CD4-positive, CD25-positive, alpha-beta regulatory T cell (primary cell): ENCODE measurements at regions not wholly inside any gene's neighbourhood (a gene's known extent, or its start where the extent isn't known, plus 50 kb on each side); places are given as distances from the start of the nearest gene placed in this dataset.
"Not testable (repeated sequence)": the region's sequence is repeated elsewhere in the genome, so short reads cannot be mapped to it uniquely, and the experiment has no call there.

ENCODE experiments used
- ATAC-seq, 2 donors: fragments of 150-1000 bp; cut with Tn5 transposase; one replicate each; pipeline ENCODE4 v1.10.0; 2021; ENCODE audit warnings: low read depth in 2 of 2, moderate number of reproducible peaks in 2 of 2, moderate library complexity in 1 of 2
- DNase-seq, 3 donors: peaks; one replicate each; pipeline versions ENCODE4 v3.0.0 to v3.0.0-alpha.2; 2012 to 2022; ENCODE audit warnings: mixed read lengths in 1 of 3
- H3K27ac ChIP-seq: one replicate; pipeline ENCODE4 v1.7.0; 2013; ENCODE audit warnings: mild to moderate bottlenecking, low read length; ENCODE audit not compliant: insufficient read depth, poor library complexity, severe bottlenecking
- H3K27me3 ChIP-seq: one replicate; pipeline ENCODE4 v1.7.0; 2013; ENCODE audit warnings: low read length; ENCODE audit not compliant: control insufficient read depth, insufficient read depth
- H3K36me3 ChIP-seq: one replicate; pipeline ENCODE4 v1.7.0; 2013; ENCODE audit warnings: mild to moderate bottlenecking, low read length, moderate library complexity; ENCODE audit not compliant: control insufficient read depth, insufficient read depth
- H3K4me1 ChIP-seq: 2 replicates; pipeline ENCODE4 v1.7.0; 2013; ENCODE audit warnings: mild to moderate bottlenecking, low read length; ENCODE audit not compliant: insufficient read depth, control insufficient read depth, poor library complexity, severe bottlenecking
- H3K4me3 ChIP-seq: one replicate; pipeline ENCODE4 v1.7.0; 2013; ENCODE audit warnings: low read depth, mild to moderate bottlenecking, low read length, moderate library complexity
- H3K9me3 ChIP-seq, 2 experiments: 1 replicate in 1 of 2; 2 replicates in 1 of 2; pipeline ENCODE4 v1.7.0; 2013; ENCODE audit warnings: low read length in 2 of 2, mild to moderate bottlenecking in 1 of 2, moderate library complexity in 1 of 2; ENCODE audit not compliant: control insufficient read depth in 2 of 2
- H3K27ac Mint-ChIP-seq, 3 donors: one replicate each; pipeline ENCODE4 v1.8.0; 2020 to 2022; ENCODE audit warnings: mild to moderate bottlenecking in 3 of 3, mixed read lengths in 3 of 3, moderate library complexity in 2 of 3
- H3K27me3 Mint-ChIP-seq: one replicate; pipeline ENCODE4 v1.8.0; 2022; ENCODE audit warnings: mild to moderate bottlenecking, mixed read lengths
- H3K36me3 Mint-ChIP-seq: one replicate; pipeline ENCODE4 v1.8.0; 2020; ENCODE audit warnings: mixed read lengths
- H3K4me1 Mint-ChIP-seq, 4 donors: one replicate each; pipeline ENCODE4 v1.8.0; 2020 to 2022; ENCODE audit warnings: mixed read lengths in 4 of 4, mild to moderate bottlenecking in 1 of 4
- H3K4me3 Mint-ChIP-seq, 4 donors: one replicate each; pipeline ENCODE4 v1.8.0; 2020 to 2022; ENCODE audit warnings: mild to moderate bottlenecking in 4 of 4, mixed read lengths in 4 of 4, moderate library complexity in 3 of 4
- H3K9me3 Mint-ChIP-seq, 7 donors: one replicate each; pipeline ENCODE4 v1.8.0; 2020 to 2022; ENCODE audit warnings: mixed read lengths in 7 of 7, mild to moderate bottlenecking in 3 of 7, moderate library complexity in 2 of 7

- not testable (repeated sequence) for ATAC-seq, H3K4me1 Mint-ChIP-seq, H3K4me1 ChIP-seq, H3K27me3 Mint-ChIP-seq, H3K27me3 ChIP-seq, H3K27ac ChIP-seq, DNase-seq, H3K9me3 ChIP-seq, H3K4me3 Mint-ChIP-seq, H3K27ac Mint-ChIP-seq, H3K36me3 ChIP-seq, H3K4me3 ChIP-seq, H3K36me3 Mint-ChIP-seq
- H3K9me3 Mint-ChIP-seq: peaks cover 0 to 16% (median 5%) of the 10 kb centered on the region in 7 donors
Measured at GRCh38 chr3:13995216-13995615, 115.3 kb upstream of the WNT7A start.

- not testable (repeated sequence) for H3K4me3 Mint-ChIP-seq, H3K4me1 ChIP-seq, H3K27me3 ChIP-seq, DNase-seq, H3K4me3 ChIP-seq, H3K27me3 Mint-ChIP-seq, H3K9me3 ChIP-seq, H3K27ac ChIP-seq, H3K4me1 Mint-ChIP-seq, ATAC-seq, H3K36me3 Mint-ChIP-seq, H3K27ac Mint-ChIP-seq, H3K36me3 ChIP-seq
- H3K9me3 Mint-ChIP-seq: peaks cover 0 to 35% (median 12%) of the 10 kb centered on the region in 7 donors
Measured at GRCh38 chr3:13988925-13989324, 109.1 kb upstream of the WNT7A start.

GRCh38 chr3:13976469-13976868 is 96.6 kb upstream of the WNT7A start:
- Mint-ChIP-seq H3K9me3 (peaks cover 0 to 32% (median 9%) of the 10 kb centered on the region in 7 donors), H3K36me3 (peaks cover 3% of the 10 kb centered on the region)
- H3K27ac ChIP-seq: no peak overlapping the region

DNA sequence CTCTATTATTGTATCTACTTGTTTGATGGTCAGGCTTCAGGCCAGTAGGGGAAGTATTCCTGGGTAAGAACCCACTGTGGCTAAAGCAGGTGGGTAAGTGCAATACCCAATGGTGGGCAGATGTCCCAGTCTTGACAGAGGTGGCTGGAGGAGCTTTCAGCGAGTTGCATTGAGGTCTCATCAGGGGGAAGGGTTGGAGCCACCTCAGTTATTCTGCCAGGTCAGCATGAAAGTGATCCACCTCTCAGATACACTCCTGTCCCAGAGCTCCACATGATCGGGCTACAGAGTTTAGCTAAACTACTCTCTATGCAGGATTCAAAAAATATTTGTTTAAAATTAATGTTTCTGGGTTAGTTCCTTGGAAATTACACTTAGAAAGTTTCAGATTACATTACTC is 95.8 kb upstream of the WNT7A start:
- DNase-seq: no peak
- H3K9me3 Mint-ChIP-seq: peaks cover 0 to 40% (median 9%) of the 10 kb centered on the region in 7 donors
- peaks cover 3% of the 10 kb centered on the region for H3K36me3 Mint-ChIP-seq
- H3K4me1 ChIP-seq: no peaks in the 10 kb centered on the region
- peaks cover 5 to 20% of the 10 kb centered on the region in 2 experiments for H3K9me3 ChIP-seq
- no peak for ATAC-seq
- no peaks in the 10 kb centered on the region for H3K36me3 ChIP-seq
- H3K27me3 Mint-ChIP-seq: peaks cover 4% of the 10 kb centered on the region
- H3K27me3 ChIP-seq: no peaks in the 10 kb centered on the region
- no peak overlapping the region for H3K27ac Mint-ChIP-seq
- no peak overlapping the region for H3K4me3 ChIP-seq
- no peak overlapping the region for H3K27ac ChIP-seq
- peak overlapping the region in 1 of 4 donors; percentile 88 for H3K4me3 Mint-ChIP-seq
- no peaks in the 10 kb centered on the region for H3K4me1 Mint-ChIP-seq

More at GRCh38 chr3:13976469-13976868, 96.6 kb upstream of the WNT7A start:
- H3K4me1 Mint-ChIP-seq: no peaks in the 10 kb centered on the region
- H3K27me3 Mint-ChIP-seq: peaks cover 4% of the 10 kb centered on the region
- H3K9me3 ChIP-seq: peaks cover 5 to 20% of the 10 kb centered on the region in 2 experiments
- H3K4me3 Mint-ChIP-seq: no peak overlapping the region
- no peak overlapping the region for H3K27ac Mint-ChIP-seq
- H3K4me1 ChIP-seq: no peaks in the 10 kb centered on the region
- ATAC-seq: no peak
- H3K4me3 ChIP-seq: no peak overlapping the region
- DNase-seq: no peak
- no peaks in the 10 kb centered on the region for H3K36me3 ChIP-seq
- H3K27me3 ChIP-seq: no peaks in the 10 kb centered on the region

GRCh38 chr3:13972679-13973379 is 93.0 kb upstream of the WNT7A start:
- Mint-ChIP-seq H3K4me1 (no peaks in the 10 kb centered on the region), H3K36me3 (peaks cover 3% of the 10 kb centered on the region), H3K4me3 (no peak overlapping the region), H3K27me3 (no peaks in the 10 kb centered on the region), H3K27ac (no peak overlapping the region), H3K9me3 (peaks cover 0 to 34% (median 11%) of the 10 kb centered on the region in 7 donors)
- Histone ChIP-seq H3K36me3 (no peaks in the 10 kb centered on the region), H3K4me1 (no peaks in the 10 kb centered on the region), H3K27ac (no peak overlapping the region), H3K4me3 (no peak overlapping the region), H3K27me3 (no peaks in the 10 kb centered on the region), H3K9me3 (peaks cover 5 to 20% of the 10 kb centered on the region in 2 experiments)
- no peak for ATAC-seq
- DNase-seq: no peak

DNA sequence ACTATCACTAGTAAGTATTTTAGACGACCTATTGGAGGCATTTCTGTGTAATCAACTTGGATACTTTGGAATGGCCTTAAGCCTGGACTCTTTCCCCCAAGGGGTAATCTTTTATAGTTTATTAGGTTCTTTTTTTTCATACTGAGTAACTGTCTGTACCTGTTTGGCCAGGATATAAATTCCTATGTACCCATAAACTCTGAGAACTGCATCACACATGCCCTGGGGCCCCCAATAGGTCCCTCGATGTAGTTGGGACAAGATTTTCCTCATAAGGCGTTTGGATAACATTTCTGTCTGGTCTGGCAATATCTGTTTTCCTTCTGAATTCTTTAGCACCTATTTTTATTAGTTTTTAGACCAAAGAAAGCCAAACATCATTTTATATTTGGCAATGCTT is 86.4 kb upstream of the WNT7A start:
- Histone ChIP-seq H3K36me3 (no peaks in the 10 kb centered on the region), H3K27me3 (no peaks in the 10 kb centered on the region), H3K4me3 (no peak overlapping the region), H3K4me1 (no peaks in the 10 kb centered on the region), H3K27ac (no peak overlapping the region), H3K9me3 (no peaks in the 10 kb centered on the region)
- no peak overlapping the region for H3K27ac Mint-ChIP-seq
- no peak overlapping the region for H3K4me3 Mint-ChIP-seq
- no peaks in the 10 kb centered on the region for H3K4me1 Mint-ChIP-seq
- H3K9me3 Mint-ChIP-seq: peaks cover 0 to 11% (median 6%) of the 10 kb centered on the region in 7 donors
- DNase-seq: no peak
- ATAC-seq: no peak
- H3K36me3 Mint-ChIP-seq: no peaks in the 10 kb centered on the region
- H3K27me3 Mint-ChIP-seq: peaks cover 11% of the 10 kb centered on the region

DNA sequence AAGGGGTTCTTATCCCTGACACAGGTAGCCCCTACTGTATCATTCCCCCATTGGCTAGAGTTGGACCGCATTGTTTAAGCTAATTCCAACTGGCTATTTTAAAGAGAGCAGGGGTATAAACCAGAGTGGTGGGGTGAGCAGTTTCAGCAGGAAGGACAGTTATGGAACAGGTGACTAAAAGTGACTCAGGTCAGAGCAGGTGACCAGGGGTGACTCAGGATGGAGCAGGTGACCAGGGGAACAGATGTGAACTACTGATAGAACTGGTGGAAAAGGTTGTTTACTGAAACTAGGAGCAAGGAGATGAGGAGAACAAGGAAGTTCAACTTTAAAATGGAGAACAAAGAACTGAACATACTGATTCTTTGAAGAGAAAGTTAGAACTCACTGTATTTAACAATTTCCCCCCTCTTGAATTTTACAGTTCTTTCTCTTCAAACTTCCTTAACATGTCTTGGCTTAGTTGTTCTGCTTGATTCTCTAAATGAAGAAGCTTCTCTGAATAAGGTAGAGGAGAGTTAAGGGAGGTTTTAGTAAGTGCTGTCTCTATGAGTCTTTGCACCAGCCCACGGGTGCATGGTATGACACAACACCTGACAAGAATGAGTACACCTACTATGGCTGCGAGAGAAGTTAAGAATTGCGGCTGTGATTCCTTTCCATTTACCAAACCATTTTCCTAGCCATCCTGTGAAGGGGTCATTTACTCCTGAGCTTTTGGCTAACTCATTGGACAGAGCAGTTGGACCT is 83.4 kb upstream of the WNT7A start:
- Mint-ChIP-seq H3K4me3 (no peak overlapping the region), H3K27me3 (peaks cover 23% of the 10 kb centered on the region), H3K9me3 (peaks cover 0 to 11% (median 5%) of the 10 kb centered on the region in 7 donors), H3K4me1 (no peaks in the 10 kb centered on the region), H3K36me3 (no peaks in the 10 kb centered on the region), H3K27ac (no peak overlapping the region)
- H3K27me3 ChIP-seq: no peaks in the 10 kb centered on the region
- H3K36me3 ChIP-seq: no peaks in the 10 kb centered on the region
- H3K4me3 ChIP-seq: no peak overlapping the region
- H3K27ac ChIP-seq: no peak overlapping the region
- no peaks in the 10 kb centered on the region for H3K9me3 ChIP-seq
- ATAC-seq (no peak), DNase-seq (no peak)
- H3K4me1 ChIP-seq: no peaks in the 10 kb centered on the region
